Muscle of leg (tissue), 3 donors: ENCODE measurements at regions not wholly inside any gene's neighbourhood (a gene's known extent, or its start where the extent isn't known, plus 50 kb on each side); places are given as distances from the start of the nearest gene placed in this dataset.

Experiments
- DNase-seq: peaks from one replicate; pipeline ENCODE4 v3.0.0; 2013
- H3K27ac ChIP-seq: one replicate; pipeline ENCODE4 v1.5.1; 2013; ENCODE audit warnings: mild to moderate bottlenecking, low read length, control low read depth
- H3K27me3 ChIP-seq: one replicate; pipeline ENCODE4 v1.6.1; 2013; ENCODE audit warnings: low read length; ENCODE audit not compliant: control insufficient read depth, insufficient read depth
- H3K36me3 ChIP-seq: one replicate; pipeline ENCODE4 v1.6.1; 2013; ENCODE audit warnings: low read length; ENCODE audit not compliant: control insufficient read depth, insufficient read depth
- H3K4me1 ChIP-seq: one replicate; pipeline ENCODE4 v1.6.1; 2013; ENCODE audit warnings: low read length; ENCODE audit not compliant: control insufficient read depth, insufficient read depth
- H3K4me3 ChIP-seq: one replicate; pipeline ENCODE4 v1.5.1; 2013; ENCODE audit warnings: low read length, control low read depth
- H3K9me3 ChIP-seq: replicated peaks from 2 replicates; pipeline ENCODE4 v1.6.1; 2013; ENCODE audit warnings: low read depth, low read length; ENCODE audit not compliant: control insufficient read depth
- WGBS: methylation state at CpG from one replicate; pipeline ENCODE4 v1.1.5; 2013; ENCODE audit warnings: missing lambda C conversion rate; ENCODE audit not compliant: insufficient coverage; 5-methylcytosine and 5-hydroxymethylcytosine counted together

GRCh38 chr5:89407054-89407453 lies 524.1 kb upstream of the MEF2C start:
- H3K4me1 ChIP-seq = no peaks in the 10 kb centered on the region
- no peak overlapping the region for H3K4me3 ChIP-seq
- no CpG with 5 or more reads among the region's 3 CpGs for WGBS
- no peaks in the 10 kb centered on the region for H3K36me3 ChIP-seq
- peak; percentile 50 for DNase-seq
- H3K27ac ChIP-seq = peak overlapping the region; percentile 40
- H3K9me3 ChIP-seq = no peaks in the 10 kb centered on the region
- no peaks in the 10 kb centered on the region for H3K27me3 ChIP-seq

- WGBS = no CpG with 5 or more reads among the region's 1 CpG
- Histone ChIP-seq H3K4me1 (no peaks in the 10 kb centered on the region), H3K27me3 (no peaks in the 10 kb centered on the region), H3K36me3 (no peaks in the 10 kb centered on the region), H3K27ac (no peak overlapping the region), H3K9me3 (no peaks in the 10 kb centered on the region), H3K4me3 (no peak overlapping the region)
- DNase-seq = no peak
Measured at GRCh38 chr5:89401659-89402058, 518.7 kb upstream of the MEF2C start.

- no peak overlapping the region for H3K4me3 ChIP-seq
- no peaks in the 10 kb centered on the region for H3K9me3 ChIP-seq
- H3K27me3 ChIP-seq = no peaks in the 10 kb centered on the region
- WGBS = 80% methylated on average over 1 of the region's 3 CpGs
- no peaks in the 10 kb centered on the region for H3K36me3 ChIP-seq
- H3K4me1 ChIP-seq = no peaks in the 10 kb centered on the region
- no peak for DNase-seq
- no peak overlapping the region for H3K27ac ChIP-seq
Measured at GRCh38 chr5:89401012-89401411, 518.0 kb upstream of the MEF2C start.

- H3K4me3 ChIP-seq = no peak overlapping the region
- no peaks in the 10 kb centered on the region for H3K27me3 ChIP-seq
- no CpG with 5 or more reads among the region's 1 CpG for WGBS
- no peak overlapping the region for H3K27ac ChIP-seq
- no peaks in the 10 kb centered on the region for H3K4me1 ChIP-seq
- peak; percentile 27 for DNase-seq
- no peaks in the 10 kb centered on the region for H3K9me3 ChIP-seq
- no peaks in the 10 kb centered on the region for H3K36me3 ChIP-seq
Measured at GRCh38 chr5:89399548-89399947, 516.6 kb upstream of the MEF2C start.

- Histone ChIP-seq H3K36me3 (no peaks in the 10 kb centered on the region), H3K4me3 (no peak overlapping the region), H3K9me3 (no peaks in the 10 kb centered on the region), H3K4me1 (no peaks in the 10 kb centered on the region), H3K27ac (no peak overlapping the region), H3K27me3 (no peaks in the 10 kb centered on the region)
- 86% methylated on average over 1 of the region's 1 CpG for WGBS
- DNase-seq = no peak
Measured at GRCh38 chr5:89397096-89397495, 514.1 kb upstream of the MEF2C start.

GRCh38 chr5:89396278-89396954 lies 513.4 kb upstream of the MEF2C start:
- peak; percentile 71 for DNase-seq
- Histone ChIP-seq H3K36me3 (no peaks in the 10 kb centered on the region), H3K27me3 (no peaks in the 10 kb centered on the region), H3K4me3 (no peak overlapping the region), H3K27ac (peak overlapping the region; percentile 33), H3K9me3 (no peaks in the 10 kb centered on the region), H3K4me1 (no peaks in the 10 kb centered on the region)
- 42% methylated on average over 2 of the region's 2 CpGs for WGBS

GRCh38 chr5:89395111-89395510 lies 512.1 kb upstream of the MEF2C start:
- Histone ChIP-seq H3K27ac (no peak overlapping the region), H3K9me3 (no peaks in the 10 kb centered on the region), H3K27me3 (no peaks in the 10 kb centered on the region), H3K4me3 (no peak overlapping the region), H3K36me3 (no peaks in the 10 kb centered on the region), H3K4me1 (no peaks in the 10 kb centered on the region)
- no peak for DNase-seq

GRCh38 chr5:89388872-89389271 lies 505.9 kb upstream of the MEF2C start:
- Histone ChIP-seq H3K36me3 (no peaks in the 10 kb centered on the region), H3K4me3 (no peak overlapping the region), H3K27me3 (no peaks in the 10 kb centered on the region), H3K9me3 (no peaks in the 10 kb centered on the region), H3K4me1 (no peaks in the 10 kb centered on the region), H3K27ac (no peak overlapping the region)
- no CpG with 5 or more reads among the region's 2 CpGs for WGBS
- no peak for DNase-seq

GRCh38 chr5:89384391-89384790 lies 501.4 kb upstream of the MEF2C start:
- H3K4me1 ChIP-seq = no peaks in the 10 kb centered on the region
- 75% methylated on average over 5 of the region's 5 CpGs for WGBS
- H3K36me3 ChIP-seq = no peaks in the 10 kb centered on the region
- no peaks in the 10 kb centered on the region for H3K9me3 ChIP-seq
- H3K4me3 ChIP-seq = no peak overlapping the region
- H3K27ac ChIP-seq = no peak overlapping the region
- H3K27me3 ChIP-seq = no peaks in the 10 kb centered on the region
- no peak for DNase-seq

GRCh38 chr5:89380635-89381034 lies 497.7 kb upstream of the MEF2C start:
- DNase-seq = no peak
- H3K4me3 ChIP-seq = no peak overlapping the region

More at GRCh38 chr5:89380635-89381034, 497.7 kb upstream of the MEF2C start:
- no peaks in the 10 kb centered on the region for H3K4me1 ChIP-seq
- no peaks in the 10 kb centered on the region for H3K27me3 ChIP-seq
- H3K36me3 ChIP-seq = no peaks in the 10 kb centered on the region
- H3K9me3 ChIP-seq = no peaks in the 10 kb centered on the region
- no peak overlapping the region for H3K27ac ChIP-seq
